ENCODE measurements at regions not wholly inside any gene's neighbourhood (a gene's known extent, or its start where the extent isn't known, plus 50 kb on each side); places are given as distances from the start of the nearest gene placed in this dataset.

DNA sequence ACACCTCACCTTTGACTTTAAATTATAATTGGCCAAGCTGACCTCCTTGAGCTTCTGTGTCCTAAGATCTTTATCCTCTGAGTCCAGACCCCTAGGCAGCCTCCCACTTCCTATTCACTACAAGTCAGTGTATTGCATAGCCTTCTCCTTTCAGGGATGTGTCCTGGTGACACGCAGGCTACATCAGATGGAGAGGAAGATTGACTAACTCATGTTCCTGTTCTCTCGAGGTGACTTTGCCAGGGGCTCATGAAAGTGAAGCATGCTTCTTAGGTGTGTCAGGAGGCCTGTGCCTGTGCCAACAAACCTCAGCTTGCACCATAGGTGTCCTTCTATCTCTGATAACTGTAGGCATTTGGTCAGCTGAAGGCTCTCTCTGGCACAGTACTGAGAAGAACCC, 195.7 kb upstream of the HS3ST1 start:
- Histone ChIP-seq H3K9me3 (replicated peaks; ENCODE audit: control insufficient read depth, insufficient read depth, low read depth, low read length) (no peaks in the 10 kb centered on the region), H2AFZ (ENCODE audit: low read depth, low read length) (no peak overlapping the region)

More for the DNA sequence above, 195.7 kb upstream of the HS3ST1 start:
- no peak for FAIRE-seq
- Histone ChIP-seq H3K9me1 (ENCODE audit: control insufficient read depth, insufficient read depth, low read length) (no peaks in the 10 kb centered on the region), H3K79me2 (ENCODE audit: control insufficient read depth, insufficient read depth, low read length) (no peaks in the 10 kb centered on the region), H3K9ac (ENCODE audit: insufficient read depth in 1 of 2, low read depth in 2 of 2, low read length in 2 of 2) (no peak overlapping the region), H4K20me1 (replicated peaks; ENCODE audit: control insufficient read depth, insufficient read depth, low read length) (no peaks in the 10 kb centered on the region), H3K27me3 (ENCODE audit: control insufficient read depth in 2 of 2, insufficient read depth in 2 of 2, low read length in 2 of 2) (no peaks in the 10 kb centered on the region), H3K4me1 (replicated peaks in 1 of 2; ENCODE audit: control insufficient read depth in 2 of 2, insufficient read depth in 2 of 2, low read length in 2 of 2) (no peaks in the 10 kb centered on the region), H3K36me3 (ENCODE audit: control insufficient read depth, insufficient read depth, low read length) (no peaks in the 10 kb centered on the region), H3K4me2 (ENCODE audit: insufficient read depth, low read length) (no peak overlapping the region), H3K4me3 (no peak overlapping the region), H3K27ac (ENCODE audit: extremely low read depth, low read depth, low read length) (no peak overlapping the region)
- no peak for ATAC-seq
- BruUV-seq (replicated peaks) = no TSS peak
- intact Hi-C loops (cut with micrococcal nuclease) = no loop called here
- TF ChIP-seq CBFA2T3 (IDR thresholded peaks at IDR 0.05) (no peak), CREM (IDR thresholded peaks at IDR 0.05; ENCODE audit: low read depth) (no peak), MED1 (CRISPR knock-in tag; IDR thresholded peaks at IDR 0.05; ENCODE audit: borderline replicate concordance) (no peak), ZNF232 (CRISPR knock-in tag; IDR thresholded peaks at IDR 0.05) (no peak), ZC3H4 (CRISPR knock-in tag; IDR thresholded peaks at IDR 0.05; ENCODE audit: borderline replicate concordance) (no peak), NCOA6 (IDR thresholded peaks at IDR 0.05) (no peak), FOS (IDR thresholded peaks at IDR 0.05; ENCODE audit: extremely low read depth, insufficient read length) (no peak), RFX1 (IDR thresholded peaks at IDR 0.05) (no peak), ILF3 (IDR thresholded peaks at IDR 0.05; ENCODE audit: borderline replicate concordance) (no peak), ZNF263 (CRISPR knock-in tag; IDR thresholded peaks at IDR 0.05; ENCODE audit: borderline replicate concordance) (no peak), MECOM (CRISPR knock-in tag; IDR thresholded peaks at IDR 0.05) (no peak), ZNF583 (CRISPR knock-in tag; IDR thresholded peaks at IDR 0.05) (no peak)
- TF ChIP-seq, protein P1, sequence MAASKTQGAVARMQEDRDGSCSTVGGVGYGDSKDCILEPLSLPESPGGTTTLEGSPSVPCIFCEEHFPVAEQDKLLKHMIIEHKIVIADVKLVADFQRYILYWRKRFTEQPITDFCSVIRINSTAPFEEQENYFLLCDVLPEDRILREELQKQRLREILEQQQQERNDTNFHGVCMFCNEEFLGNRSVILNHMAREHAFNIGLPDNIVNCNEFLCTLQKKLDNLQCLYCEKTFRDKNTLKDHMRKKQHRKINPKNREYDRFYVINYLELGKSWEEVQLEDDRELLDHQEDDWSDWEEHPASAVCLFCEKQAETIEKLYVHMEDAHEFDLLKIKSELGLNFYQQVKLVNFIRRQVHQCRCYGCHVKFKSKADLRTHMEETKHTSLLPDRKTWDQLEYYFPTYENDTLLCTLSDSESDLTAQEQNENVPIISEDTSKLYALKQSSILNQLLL (CRISPR knock-in tag; IDR thresholded peaks at IDR 0.05; ENCODE audit: borderline replicate concordance) = no peak
- TF ChIP-seq, protein P2, sequence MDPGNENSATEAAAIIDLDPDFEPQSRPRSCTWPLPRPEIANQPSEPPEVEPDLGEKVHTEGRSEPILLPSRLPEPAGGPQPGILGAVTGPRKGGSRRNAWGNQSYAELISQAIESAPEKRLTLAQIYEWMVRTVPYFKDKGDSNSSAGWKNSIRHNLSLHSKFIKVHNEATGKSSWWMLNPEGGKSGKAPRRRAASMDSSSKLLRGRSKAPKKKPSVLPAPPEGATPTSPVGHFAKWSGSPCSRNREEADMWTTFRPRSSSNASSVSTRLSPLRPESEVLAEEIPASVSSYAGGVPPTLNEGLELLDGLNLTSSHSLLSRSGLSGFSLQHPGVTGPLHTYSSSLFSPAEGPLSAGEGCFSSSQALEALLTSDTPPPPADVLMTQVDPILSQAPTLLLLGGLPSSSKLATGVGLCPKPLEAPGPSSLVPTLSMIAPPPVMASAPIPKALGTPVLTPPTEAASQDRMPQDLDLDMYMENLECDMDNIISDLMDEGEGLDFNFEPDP (CRISPR knock-in tag; IDR thresholded peaks at IDR 0.05) = no peak
- TF ChIP-seq, protein P3, sequence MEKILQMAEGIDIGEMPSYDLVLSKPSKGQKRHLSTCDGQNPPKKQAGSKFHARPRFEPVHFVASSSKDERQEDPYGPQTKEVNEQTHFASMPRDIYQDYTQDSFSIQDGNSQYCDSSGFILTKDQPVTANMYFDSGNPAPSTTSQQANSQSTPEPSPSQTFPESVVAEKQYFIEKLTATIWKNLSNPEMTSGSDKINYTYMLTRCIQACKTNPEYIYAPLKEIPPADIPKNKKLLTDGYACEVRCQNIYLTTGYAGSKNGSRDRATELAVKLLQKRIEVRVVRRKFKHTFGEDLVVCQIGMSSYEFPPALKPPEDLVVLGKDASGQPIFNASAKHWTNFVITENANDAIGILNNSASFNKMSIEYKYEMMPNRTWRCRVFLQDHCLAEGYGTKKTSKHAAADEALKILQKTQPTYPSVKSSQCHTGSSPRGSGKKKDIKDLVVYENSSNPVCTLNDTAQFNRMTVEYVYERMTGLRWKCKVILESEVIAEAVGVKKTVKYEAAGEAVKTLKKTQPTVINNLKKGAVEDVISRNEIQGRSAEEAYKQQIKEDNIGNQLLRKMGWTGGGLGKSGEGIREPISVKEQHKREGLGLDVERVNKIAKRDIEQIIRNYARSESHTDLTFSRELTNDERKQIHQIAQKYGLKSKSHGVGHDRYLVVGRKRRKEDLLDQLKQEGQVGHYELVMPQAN (IDR thresholded peaks at IDR 0.05; ENCODE audit: borderline replicate concordance) = no peak
- TF ChIP-seq, protein P4, sequence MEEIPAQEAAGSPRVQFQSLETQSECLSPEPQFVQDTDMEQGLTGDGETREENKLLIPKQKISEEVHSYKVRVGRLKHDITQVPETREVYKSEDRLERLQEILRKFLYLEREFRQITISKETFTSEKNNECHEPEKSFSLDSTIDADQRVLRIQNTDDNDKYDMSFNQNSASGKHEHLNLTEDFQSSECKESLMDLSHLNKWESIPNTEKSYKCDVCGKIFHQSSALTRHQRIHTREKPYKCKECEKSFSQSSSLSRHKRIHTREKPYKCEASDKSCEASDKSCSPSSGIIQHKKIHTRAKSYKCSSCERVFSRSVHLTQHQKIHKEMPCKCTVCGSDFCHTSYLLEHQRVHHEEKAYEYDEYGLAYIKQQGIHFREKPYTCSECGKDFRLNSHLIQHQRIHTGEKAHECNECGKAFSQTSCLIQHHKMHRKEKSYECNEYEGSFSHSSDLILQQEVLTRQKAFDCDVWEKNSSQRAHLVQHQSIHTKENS (CRISPR knock-in tag; IDR thresholded peaks at IDR 0.05) = no peak
- CTCF ChIA-PET (ENCODE audit: low intra/inter-chr PET ratio) = no interaction called here
- in situ Hi-C loops (cut with MboI) = no loop called here
- 7% methylated on average over 2 of the region's 2 CpGs for WGBS (ENCODE audit: insufficient coverage, low coverage, missing lambda C conversion rate)
- no peak for DNase-seq (ENCODE audit: extremely low read depth in 1 of 4, low spot score in 3 of 4)
- POLR2A ChIA-PET = no interaction called here

Measured in K562 (cell line).